Fibroblast of the conjunctiva (primary cell): ENCODE measurements at regions not wholly inside any gene's neighbourhood (a gene's known extent, or its start where the extent isn't known, plus 50 kb on each side); places are given as distances from the start of the nearest gene placed in this dataset.

Experiments
- DNase-seq: peaks from one replicate; pipeline ENCODE4 v3.0.0-alpha.2; 2010; ENCODE audit warnings: low read depth

GRCh38 chr9:75414371-75415160 is 326.3 kb downstream of the OSTF1 start:
- no peak for DNase-seq

DNA sequence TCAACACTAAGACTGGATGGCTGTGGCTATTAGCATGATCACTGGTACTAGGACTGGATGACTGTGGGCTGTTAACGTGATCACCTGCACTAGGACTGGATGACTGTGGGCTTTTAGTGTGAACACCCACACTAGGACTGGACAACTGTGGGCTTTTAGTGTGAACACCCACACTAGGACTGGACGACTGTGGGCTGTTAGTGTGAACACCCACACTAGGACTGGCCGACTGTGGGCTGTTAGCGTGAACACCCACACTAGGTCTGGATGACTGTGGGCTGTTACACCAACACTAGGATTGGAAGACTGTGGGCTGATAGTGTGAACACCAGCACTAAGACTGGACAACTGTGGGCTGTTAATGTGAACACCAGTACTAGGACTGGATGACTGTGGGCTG is 329.2 kb downstream of the OSTF1 start:
- DNase-seq = no peak

GRCh38 chr9:75418518-75418917 is 330.2 kb downstream of the OSTF1 start:
- no peak for DNase-seq

DNA sequence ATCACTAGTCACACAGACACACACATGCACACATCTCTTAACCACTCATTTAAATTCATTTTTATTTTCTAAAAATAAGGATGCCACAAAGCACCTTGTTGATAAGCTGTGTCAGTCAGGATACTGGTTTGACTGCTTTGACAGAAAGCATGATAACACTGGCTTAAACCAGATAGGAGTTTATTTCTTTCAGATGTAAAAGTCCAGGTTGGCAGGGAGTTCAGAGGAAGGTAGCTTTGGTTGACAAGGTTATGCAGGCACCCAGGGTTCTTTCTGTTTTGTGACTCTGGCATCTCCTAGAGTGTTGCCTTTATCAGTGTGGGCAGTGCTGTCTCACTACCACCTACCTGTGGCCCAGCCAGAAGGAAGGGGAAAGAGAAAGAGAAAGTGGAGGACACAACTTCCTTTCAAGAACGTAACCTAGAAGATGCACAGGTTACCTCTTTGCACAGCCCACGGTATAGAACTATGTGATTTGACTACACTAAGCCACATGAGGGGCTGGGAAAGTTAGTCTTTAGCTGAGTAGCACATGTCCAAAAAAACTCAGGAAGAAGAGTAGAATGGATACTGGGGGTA is 334.7 kb downstream of the OSTF1 start:
- no peak for DNase-seq

DNA sequence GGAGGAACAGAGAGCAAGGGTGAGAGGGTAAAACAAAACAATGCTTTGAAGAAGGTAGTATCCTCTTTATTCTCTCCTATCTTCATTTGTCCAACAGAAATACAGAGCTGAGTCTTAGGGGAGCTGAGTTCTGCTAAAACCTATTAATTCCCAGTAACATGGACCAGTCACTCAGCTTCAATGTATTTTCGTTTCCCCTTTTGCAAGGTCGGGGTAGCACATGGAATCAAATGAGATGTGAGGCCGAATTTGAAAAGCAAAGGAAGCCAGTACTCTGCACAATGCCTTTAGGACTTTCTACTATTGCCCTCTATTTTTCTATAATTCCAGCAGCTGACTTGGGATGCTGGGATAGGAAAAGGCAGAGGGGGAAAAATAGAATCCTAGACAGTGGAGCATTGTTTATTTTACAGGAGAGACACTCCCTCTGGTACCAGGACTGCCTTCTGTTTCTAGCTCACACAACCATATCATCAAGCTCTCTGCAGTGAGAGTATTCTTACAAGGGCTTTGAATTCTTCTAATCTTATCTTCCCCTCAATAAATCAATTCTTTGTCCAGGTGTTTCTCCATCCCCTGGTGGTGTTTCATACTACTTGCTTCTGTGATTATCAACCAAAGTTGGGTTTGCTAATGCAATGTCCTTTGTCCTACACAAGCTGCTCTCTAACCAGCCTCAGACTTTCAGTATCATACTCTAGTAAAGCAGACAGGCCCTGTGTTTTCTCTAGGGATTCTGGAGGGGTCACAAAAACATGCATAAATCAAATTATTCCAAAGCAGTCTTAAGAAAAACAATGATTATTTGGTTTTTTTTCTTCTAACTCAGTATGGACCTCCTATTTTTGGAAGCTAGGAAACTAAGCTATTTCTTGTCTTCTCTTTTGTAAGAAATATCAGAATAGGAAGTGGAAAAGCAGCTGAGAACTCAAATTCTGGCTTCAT is 341.5 kb downstream of the OSTF1 start:
- no peak for DNase-seq

GRCh38 chr9:75431375-75431774 is 343.1 kb downstream of the OSTF1 start:
- no peak for DNase-seq

- no peak for DNase-seq
Measured at GRCh38 chr9:75432386-75432785, 344.1 kb downstream of the OSTF1 start.

GRCh38 chr9:75432888-75433287 is 344.6 kb downstream of the OSTF1 start:
- no peak for DNase-seq

DNA sequence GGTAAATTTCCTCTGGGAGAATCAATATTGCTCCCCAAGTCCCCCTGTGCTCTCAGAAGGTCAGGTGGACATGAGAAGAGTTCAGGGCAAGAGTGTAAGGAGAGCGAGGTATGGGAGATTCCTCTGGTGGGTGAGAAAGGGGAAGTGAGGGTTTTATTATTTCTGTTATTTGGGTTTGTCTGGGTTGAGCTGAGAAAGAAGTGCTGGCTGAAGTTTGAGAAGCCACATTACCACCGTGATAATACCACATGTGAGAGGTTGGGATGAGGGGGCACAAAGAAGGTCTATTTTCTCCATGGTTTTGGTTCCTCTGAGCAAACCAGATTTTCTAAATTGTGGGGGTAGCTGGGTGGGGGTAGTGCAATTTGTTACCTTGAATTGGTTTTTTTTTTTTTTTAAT is 350.4 kb downstream of the OSTF1 start:
- DNase-seq = no peak

GRCh38 chr9:75440914-75441313 is 352.6 kb downstream of the OSTF1 start:
- DNase-seq = no peak

- no peak for DNase-seq
Measured at GRCh38 chr9:75445144-75445543, 356.8 kb downstream of the OSTF1 start.

GRCh38 chr9:75447281-75447680 is 359.0 kb downstream of the OSTF1 start:
- no peak for DNase-seq

- DNase-seq = no peak
Measured at GRCh38 chr9:75448281-75448680, 360.0 kb downstream of the OSTF1 start.

DNA sequence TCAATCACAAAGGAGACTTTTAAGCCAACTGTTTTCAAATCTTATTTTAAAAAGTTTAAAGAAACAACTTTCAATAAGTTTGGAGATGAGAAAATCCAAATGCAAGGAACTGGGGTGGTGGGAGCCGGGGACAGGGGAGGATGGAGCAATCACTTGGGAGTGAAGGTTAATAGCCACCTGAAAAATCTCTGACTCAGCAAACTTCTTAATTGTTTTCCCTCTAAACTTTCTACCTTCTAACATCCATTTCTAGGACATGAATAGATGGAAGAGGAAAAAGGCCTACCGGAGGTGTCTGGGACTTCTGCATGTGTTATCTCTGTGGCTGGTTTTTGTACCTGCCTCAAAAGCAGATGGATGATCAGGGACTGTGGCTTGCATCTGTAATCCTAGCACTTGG is 360.6 kb downstream of the OSTF1 start:
- no peak for DNase-seq

DNA sequence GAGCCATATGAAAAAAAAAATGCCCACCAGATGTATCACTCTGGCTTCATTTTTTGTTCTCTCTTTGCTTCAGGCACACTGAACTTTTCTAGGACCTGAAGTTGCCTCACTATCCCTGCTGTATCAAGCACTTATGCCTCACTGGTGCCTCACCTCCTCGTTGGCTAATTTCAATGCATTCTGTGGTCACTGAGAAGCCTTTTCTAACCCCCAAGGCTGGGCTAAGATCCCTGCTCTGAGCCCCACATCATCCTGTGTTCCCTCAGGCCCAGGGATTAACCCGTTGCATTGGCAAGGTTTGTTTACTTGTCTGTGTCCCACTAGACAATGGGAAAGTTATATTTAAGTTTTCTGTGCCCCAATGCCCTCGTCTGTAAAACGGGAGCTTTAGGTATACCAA is 362.7 kb downstream of the OSTF1 start:
- no peak for DNase-seq

- no peak for DNase-seq
Measured at GRCh38 chr9:75451505-75451904, 363.2 kb downstream of the OSTF1 start.

DNA sequence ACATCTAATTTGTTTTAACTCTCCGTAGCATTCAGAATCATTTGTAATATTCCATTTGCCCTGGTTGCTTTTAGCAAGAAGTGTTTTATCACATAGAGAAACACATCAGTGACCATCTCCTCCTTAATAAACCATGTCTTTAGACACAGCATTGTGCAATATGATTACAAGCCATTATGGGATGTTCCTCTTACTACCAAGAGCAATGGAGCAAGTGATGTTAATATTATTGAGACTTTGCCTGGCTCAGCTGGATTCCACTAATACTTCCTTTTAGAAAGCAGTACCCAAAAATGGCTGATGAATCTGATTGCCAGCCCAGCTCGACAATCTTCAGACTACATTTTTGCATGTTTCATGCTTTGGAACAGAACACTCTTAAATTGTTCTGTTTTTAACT is 364.2 kb downstream of the OSTF1 start:
- no peak for DNase-seq

DNA sequence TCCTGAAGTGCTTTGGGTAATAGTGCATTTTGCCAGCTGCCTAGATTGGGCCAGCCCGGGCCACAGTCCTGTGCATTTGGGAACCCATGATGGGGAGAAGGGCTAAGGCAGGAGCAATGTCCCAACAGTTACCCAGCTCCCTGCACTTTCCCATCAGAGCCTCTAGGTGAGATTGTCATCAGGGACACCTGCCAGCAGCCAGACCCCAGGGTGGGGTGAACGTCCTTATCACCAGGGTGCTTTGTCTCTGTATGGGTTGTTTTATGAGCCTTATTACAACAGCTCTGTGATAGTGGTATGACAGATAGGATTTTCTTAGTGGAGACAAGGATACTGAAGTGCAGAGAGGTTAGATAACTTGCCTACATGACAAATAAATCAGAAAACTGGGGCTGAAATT is 365.7 kb downstream of the OSTF1 start:
- DNase-seq = no peak

DNA sequence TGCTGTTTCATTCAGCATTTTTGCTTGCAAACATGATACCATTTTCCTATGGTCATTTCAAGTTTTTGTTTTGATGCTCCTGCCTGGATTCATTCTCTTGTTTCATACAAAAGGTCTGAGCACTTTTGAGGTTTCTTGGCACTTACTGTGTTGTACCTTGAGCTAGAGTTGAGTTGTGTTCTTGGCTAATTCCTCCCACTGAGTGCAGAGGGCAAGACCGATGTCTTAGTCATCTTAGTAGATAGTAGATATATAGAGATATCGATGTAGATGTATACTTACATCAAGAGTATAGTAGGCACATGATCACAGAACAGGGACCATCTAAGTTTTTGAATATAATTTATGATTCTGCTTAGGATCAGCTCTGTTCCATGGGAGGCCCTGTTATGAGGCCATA is 366.6 kb downstream of the OSTF1 start:
- no peak for DNase-seq

- DNase-seq = no peak
Measured at GRCh38 chr9:75455444-75455921, 367.2 kb downstream of the OSTF1 start.

DNA sequence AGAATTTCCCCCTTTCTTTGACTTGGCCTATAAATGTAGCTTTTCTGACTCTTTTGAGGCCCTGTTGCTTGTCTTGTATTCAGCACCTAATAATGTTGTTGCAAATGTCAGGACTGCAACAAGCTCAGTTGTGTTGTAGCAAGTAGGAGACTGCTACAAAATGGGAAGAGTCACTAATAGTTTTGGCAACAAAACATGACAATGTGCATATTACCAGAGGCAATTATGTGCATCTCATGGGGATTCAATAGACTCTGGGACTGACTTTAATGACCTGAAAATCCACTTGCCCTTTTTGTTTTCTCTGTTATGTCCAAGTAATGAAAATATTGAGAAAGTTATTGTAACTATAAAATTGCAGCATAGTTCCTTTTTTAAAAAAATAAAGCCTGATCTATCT is 368.4 kb downstream of the OSTF1 start:
- no peak for DNase-seq

GRCh38 chr9:75457474-75458011 is 369.2 kb downstream of the OSTF1 start:
- no peak for DNase-seq
